GM12864 (cell line): ENCODE measurements at regions not wholly inside any gene's neighbourhood (a gene's known extent, or its start where the extent isn't known, plus 50 kb on each side); places are given as distances from the start of the nearest gene placed in this dataset.

Experiments
- DNase-seq: peaks from one replicate; pipeline ENCODE4 v3.0.0-alpha.2; 2011; ENCODE audit warnings: low read depth
- H3K4me3 ChIP-seq: 2 replicates; pipeline ENCODE4 v1.5.1; 2011; ENCODE audit warnings: mild to moderate bottlenecking, low read depth, low read length, control low read depth
- CTCF ChIP-seq: IDR thresholded peaks from 2 replicates; pipeline ENCODE4 v1.5.1; 2011; ENCODE audit warnings: low read depth, mild to moderate bottlenecking, moderate library complexity, low read length, control low read depth, inconsistent platforms; ENCODE audit errors: missing control alignments

- no peak for TF ChIP-seq CTCF
- DNase-seq = no peak
- H3K4me3 ChIP-seq = no peak overlapping the region
Measured at GRCh38 chr16:86865851-86866662, 287.7 kb downstream of the FOXL1 start.

- no peak for DNase-seq
- no peak for TF ChIP-seq CTCF
- no peak overlapping the region for H3K4me3 ChIP-seq
Measured at GRCh38 chr16:86866986-86867722, 288.8 kb downstream of the FOXL1 start.

- no peak for TF ChIP-seq CTCF
- no peak for DNase-seq
- H3K4me3 ChIP-seq = no peak overlapping the region
Measured at GRCh38 chr16:86868070-86868469, 289.7 kb downstream of the FOXL1 start.

- no peak overlapping the region for H3K4me3 ChIP-seq
- no peak for TF ChIP-seq CTCF
- DNase-seq = no peak
Measured at GRCh38 chr16:86868786-86869185, 290.4 kb downstream of the FOXL1 start.

GRCh38 chr16:86869288-86870022, 291.1 kb downstream of the FOXL1 start:
- no peak overlapping the region for H3K4me3 ChIP-seq
- no peak for TF ChIP-seq CTCF
- no peak for DNase-seq

GRCh38 chr16:86870380-86870779, 292.0 kb downstream of the FOXL1 start:
- no peak for DNase-seq
- no peak overlapping the region for H3K4me3 ChIP-seq
- no peak for TF ChIP-seq CTCF
